ENCODE measurements at regions not wholly inside any gene's neighbourhood (a gene's known extent, or its start where the extent isn't known, plus 50 kb on each side); places are given as distances from the start of the nearest gene placed in this dataset.

DNA sequence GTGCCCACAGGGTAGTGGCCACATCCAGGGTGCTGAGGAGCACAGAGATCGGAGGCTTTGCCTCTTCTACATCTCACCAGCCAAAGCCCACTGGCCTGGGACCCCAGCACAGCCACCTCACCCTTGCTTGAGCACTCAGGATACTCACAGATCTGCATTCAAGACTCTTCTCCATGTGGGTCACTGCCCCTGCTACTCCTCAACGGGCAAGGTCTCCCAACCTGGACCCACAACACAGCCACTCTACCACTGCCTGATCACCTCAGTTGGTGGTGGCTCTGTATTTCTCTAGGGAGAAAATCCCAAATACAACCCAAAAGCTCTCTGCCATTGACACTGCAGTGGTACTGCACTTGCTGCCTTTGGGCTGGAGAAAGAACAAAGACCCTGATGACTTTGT lies 190.3 kb upstream of the KLHL4 start:
- DNase-seq: no peak
- Mint-ChIP-seq H3K4me1 (ENCODE audit: low read depth) (no peaks in the 10 kb centered on the region), H3K4me3 (no peak overlapping the region), H3K9me3 (no peaks in the 10 kb centered on the region), H3K27ac (no peak overlapping the region), H3K27me3 (ENCODE audit: insufficient read depth) (no peaks in the 10 kb centered on the region), H3K36me3 (ENCODE audit: low read depth) (no peaks in the 10 kb centered on the region)
- no peak for TF ChIP-seq CTCF (IDR thresholded peaks at IDR 0.05)

DNA sequence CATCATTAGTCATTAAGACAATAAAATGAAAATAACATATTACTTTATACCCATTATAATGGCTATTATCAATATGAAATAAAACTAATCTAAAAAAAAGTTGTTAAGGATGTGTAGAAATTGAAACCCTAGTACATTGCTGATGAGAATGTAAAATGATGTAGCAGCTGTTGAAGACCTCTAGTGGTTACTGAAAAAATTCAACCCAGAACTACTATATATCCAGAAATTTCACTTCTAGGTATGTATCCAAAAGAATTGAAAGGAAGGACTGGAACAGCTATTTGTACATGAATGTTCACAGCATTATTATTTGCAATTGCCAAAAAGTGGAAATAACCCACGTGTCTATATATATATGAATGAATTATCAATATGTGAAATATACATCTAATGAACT lies 180.3 kb upstream of the KLHL4 start:
- Mint-ChIP-seq H3K4me1 (ENCODE audit: low read depth) (no peaks in the 10 kb centered on the region), H3K27ac (no peak overlapping the region), H3K4me3 (no peak overlapping the region), H3K36me3 (ENCODE audit: low read depth) (no peaks in the 10 kb centered on the region), H3K9me3 (no peaks in the 10 kb centered on the region), H3K27me3 (ENCODE audit: insufficient read depth) (no peaks in the 10 kb centered on the region; the same call in 1 of the 2 replicates)
- no peak for TF ChIP-seq CTCF (IDR thresholded peaks at IDR 0.05)
- DNase-seq: no peak

GRCh38 chrX:87338510-87338909 lies 179.1 kb upstream of the KLHL4 start:
- no peaks in the 10 kb centered on the region for H3K36me3 Mint-ChIP-seq (ENCODE audit: low read depth)

DNA sequence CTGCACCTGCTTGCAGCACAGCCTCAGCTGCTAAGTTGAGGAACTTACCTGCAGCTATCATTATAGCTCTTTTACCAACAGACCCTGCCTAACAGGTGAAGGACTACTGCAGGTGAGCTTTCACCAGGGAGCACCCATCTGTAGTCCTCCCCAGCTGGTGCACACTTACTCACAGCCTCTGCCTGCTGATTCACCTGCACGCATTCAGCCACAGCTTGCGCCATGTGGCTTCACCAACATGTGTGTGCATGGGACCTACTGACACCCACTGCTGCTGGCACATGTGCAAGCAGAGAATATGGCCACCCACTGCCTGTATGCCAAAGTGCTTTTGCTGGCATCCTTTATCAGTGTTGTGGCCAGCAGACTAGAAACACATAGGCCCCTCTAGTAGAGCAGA lies 146.7 kb upstream of the KLHL4 start:
- Mint-ChIP-seq H3K27me3 (ENCODE audit: insufficient read depth) (no peaks in the 10 kb centered on the region), H3K36me3 (ENCODE audit: low read depth) (no peaks in the 10 kb centered on the region), H3K4me3 (no peak overlapping the region), H3K27ac (no peak overlapping the region), H3K9me3 (peaks cover 3% of the 10 kb centered on the region; the same call in 1 of the 2 replicates), H3K4me1 (ENCODE audit: low read depth) (no peaks in the 10 kb centered on the region)
- no peak for DNase-seq
- no peak for TF ChIP-seq CTCF (IDR thresholded peaks at IDR 0.05)

More at GRCh38 chrX:87338510-87338909, 179.1 kb upstream of the KLHL4 start:
- Mint-ChIP-seq H3K27me3 (ENCODE audit: insufficient read depth) (no peaks in the 10 kb centered on the region), H3K27ac (no peak overlapping the region), H3K4me3 (no peak overlapping the region), H3K4me1 (ENCODE audit: low read depth) (no peaks in the 10 kb centered on the region), H3K9me3 (no peaks in the 10 kb centered on the region; the same call in 1 of the 2 replicates)
- DNase-seq: peak; percentile 0
- TF ChIP-seq CTCF (IDR thresholded peaks at IDR 0.05): peak; percentile 27; the same call in 1 of the 2 replicates

- no peak for TF ChIP-seq CTCF (IDR thresholded peaks at IDR 0.05)
- DNase-seq: no peak
- no peaks in the 10 kb centered on the region for H3K27me3 Mint-ChIP-seq (ENCODE audit: insufficient read depth)
- no peaks in the 10 kb centered on the region for H3K36me3 Mint-ChIP-seq (ENCODE audit: low read depth)
- H3K4me3 Mint-ChIP-seq: no peak overlapping the region
- H3K4me1 Mint-ChIP-seq (ENCODE audit: low read depth): no peaks in the 10 kb centered on the region
- no peak overlapping the region for H3K27ac Mint-ChIP-seq
- peaks cover 3% of the 10 kb centered on the region; the same call in 1 of the 2 replicates for H3K9me3 Mint-ChIP-seq
Measured at GRCh38 chrX:87374324-87374723, 143.3 kb upstream of the KLHL4 start.

DNA sequence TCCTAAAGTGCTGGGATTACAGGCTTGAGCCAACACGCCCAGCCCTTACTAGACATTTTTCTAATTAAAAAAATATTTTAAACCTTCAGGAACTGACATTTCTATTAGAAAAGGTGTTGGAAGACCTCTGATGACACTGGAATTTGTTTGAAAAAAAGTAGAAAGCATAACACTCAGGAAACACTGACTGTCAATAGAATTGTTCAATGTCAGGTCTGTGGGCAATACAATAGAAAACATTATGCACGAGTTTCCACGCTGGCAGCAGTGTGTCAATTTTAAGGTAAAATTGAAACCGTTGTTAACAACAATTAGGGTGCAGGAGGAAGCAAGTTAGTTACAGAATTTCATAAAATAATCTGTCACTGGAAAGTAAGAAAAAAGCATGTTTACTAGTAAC lies 140.7 kb upstream of the KLHL4 start:
- DNase-seq: no peak
- Mint-ChIP-seq H3K27ac (no peak overlapping the region), H3K36me3 (ENCODE audit: low read depth) (no peaks in the 10 kb centered on the region), H3K27me3 (ENCODE audit: insufficient read depth) (no peaks in the 10 kb centered on the region), H3K9me3 (peaks cover 3% of the 10 kb centered on the region; the same call in 1 of the 2 replicates), H3K4me3 (no peak overlapping the region), H3K4me1 (ENCODE audit: low read depth) (no peaks in the 10 kb centered on the region)
- no peak for TF ChIP-seq CTCF (IDR thresholded peaks at IDR 0.05)

All from HFFc6 (cell line).